ENCODE measurements at regions not wholly inside any gene's neighbourhood (a gene's known extent, or its start where the extent isn't known, plus 50 kb on each side); places are given as distances from the start of the nearest gene placed in this dataset.

DNA sequence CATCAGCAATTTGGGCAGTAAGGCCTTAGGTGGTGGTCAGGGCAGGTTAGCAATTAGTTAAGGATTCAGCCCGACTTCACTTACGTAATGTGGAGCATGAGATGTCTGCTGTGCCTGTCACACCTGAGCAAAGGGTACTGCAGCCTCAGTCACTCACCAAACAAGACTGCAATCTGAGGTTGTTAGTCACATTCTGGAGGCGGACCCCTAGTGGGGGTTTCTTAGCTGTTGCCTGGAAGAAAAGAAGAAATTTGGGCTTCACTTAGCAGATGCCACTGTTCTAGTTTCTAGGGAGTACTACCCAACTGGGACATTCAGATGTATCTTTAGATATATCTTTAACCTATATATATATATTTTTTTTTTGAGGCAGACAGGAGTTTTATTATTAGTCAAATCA lies 529.9 kb downstream of the SLC4A3 start:
- TF ChIP-seq, protein P1, sequence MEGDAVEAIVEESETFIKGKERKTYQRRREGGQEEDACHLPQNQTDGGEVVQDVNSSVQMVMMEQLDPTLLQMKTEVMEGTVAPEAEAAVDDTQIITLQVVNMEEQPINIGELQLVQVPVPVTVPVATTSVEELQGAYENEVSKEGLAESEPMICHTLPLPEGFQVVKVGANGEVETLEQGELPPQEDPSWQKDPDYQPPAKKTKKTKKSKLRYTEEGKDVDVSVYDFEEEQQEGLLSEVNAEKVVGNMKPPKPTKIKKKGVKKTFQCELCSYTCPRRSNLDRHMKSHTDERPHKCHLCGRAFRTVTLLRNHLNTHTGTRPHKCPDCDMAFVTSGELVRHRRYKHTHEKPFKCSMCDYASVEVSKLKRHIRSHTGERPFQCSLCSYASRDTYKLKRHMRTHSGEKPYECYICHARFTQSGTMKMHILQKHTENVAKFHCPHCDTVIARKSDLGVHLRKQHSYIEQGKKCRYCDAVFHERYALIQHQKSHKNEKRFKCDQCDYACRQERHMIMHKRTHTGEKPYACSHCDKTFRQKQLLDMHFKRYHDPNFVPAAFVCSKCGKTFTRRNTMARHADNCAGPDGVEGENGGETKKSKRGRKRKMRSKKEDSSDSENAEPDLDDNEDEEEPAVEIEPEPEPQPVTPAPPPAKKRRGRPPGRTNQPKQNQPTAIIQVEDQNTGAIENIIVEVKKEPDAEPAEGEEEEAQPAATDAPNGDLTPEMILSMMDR (IDR thresholded peaks at IDR 0.05; ENCODE audit: insufficient read depth, low read depth, low read length) = no peak
- H3K4me3 ChIP-seq (ENCODE audit: low read depth, low read length) = no peak overlapping the region
- DNase-seq (ENCODE audit: low read depth) = no peak

DNA sequence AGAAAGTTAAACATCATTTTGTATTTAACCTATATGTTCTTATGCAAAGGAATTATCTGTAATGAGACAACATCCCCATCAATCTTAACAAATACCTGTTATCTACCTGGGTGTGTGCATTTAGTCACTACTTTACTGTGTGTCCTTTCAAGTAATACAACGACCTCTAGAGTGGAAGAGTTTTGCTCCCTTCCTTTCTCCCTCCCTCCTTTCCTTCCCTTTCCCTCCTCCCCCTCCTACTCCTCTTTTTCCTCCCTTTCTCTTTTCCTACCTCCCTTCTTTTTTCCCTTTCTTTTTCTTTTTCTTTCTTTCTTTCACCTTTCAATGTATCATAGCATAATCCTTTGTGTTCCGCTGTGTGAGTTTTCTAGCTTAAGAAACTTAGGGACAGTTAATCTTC lies 532.3 kb downstream of the SLC4A3 start:
- DNase-seq (ENCODE audit: low read depth) = no peak
- TF ChIP-seq, protein P1 (IDR thresholded peaks at IDR 0.05; ENCODE audit: insufficient read depth, low read depth, low read length) = no peak
- H3K4me3 ChIP-seq (ENCODE audit: low read depth, low read length) = no peak overlapping the region

DNA sequence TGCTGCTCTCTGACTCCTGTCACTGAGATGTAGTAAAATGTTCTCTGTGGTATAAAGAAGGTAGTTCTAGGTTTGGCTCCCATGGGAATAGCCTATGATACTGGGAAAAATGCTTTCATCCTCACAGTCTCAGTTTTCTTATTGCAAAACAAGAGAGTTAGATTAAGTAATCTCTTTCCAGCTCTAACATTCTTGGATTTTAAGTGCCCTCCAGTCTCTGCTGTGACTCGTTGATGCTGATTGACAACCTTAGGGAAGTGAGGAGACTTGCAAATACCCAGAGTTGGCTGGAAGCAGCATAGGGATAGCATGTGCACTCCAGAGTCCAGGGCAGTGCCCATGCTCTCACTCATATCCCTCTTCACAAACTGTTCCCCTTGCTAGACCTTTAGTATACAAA lies 534.9 kb downstream of the SLC4A3 start:
- peak; percentile 32 for DNase-seq (ENCODE audit: low read depth)
- TF ChIP-seq, protein P1 (IDR thresholded peaks at IDR 0.05; ENCODE audit: insufficient read depth, low read depth, low read length) = no peak
- H3K4me3 ChIP-seq (ENCODE audit: low read depth, low read length) = no peak overlapping the region

DNA sequence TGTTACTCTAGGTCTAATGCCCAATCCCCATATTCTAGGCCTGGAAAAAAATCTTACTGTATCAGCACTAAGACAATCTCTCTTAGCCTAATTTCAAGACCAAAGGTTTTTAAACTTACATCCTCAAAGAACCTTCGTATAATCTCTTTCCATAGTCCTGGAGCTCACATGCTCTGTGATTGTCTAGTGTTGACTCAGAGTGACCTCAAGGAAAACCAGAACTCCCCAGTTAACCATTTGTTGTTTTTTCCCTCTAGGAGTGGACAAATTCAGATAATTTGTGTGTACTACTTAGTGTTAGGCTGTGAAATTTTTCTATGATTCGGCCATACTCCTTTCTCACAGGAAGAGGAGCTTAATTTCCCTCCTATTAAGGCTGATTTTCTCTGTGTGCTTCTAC lies 536.1 kb downstream of the SLC4A3 start:
- TF ChIP-seq, protein P1 (IDR thresholded peaks at IDR 0.05; ENCODE audit: insufficient read depth, low read depth, low read length) = no peak
- no peak for DNase-seq (ENCODE audit: low read depth)
- H3K4me3 ChIP-seq (ENCODE audit: low read depth, low read length) = no peak overlapping the region

DNA sequence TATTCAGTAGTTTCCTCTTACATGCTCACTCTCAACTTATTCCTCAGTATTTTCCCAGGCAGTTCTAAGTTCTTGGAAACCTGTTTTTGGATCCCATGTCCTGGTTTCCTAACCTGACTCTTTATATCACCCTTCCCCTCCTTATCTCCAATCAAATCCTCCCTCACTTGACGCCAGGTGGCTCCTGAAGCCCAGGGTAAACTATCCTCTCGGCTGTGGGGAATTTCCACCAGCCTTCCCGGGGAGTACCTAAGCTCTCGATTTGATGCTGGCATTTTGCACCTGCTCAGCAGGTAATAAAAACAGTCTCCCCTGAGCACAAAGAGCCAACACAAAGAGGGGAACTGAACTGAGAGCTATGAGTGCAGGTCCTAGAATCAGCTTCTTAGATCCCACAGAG lies 538.0 kb downstream of the SLC4A3 start:
- TF ChIP-seq, protein P1 (IDR thresholded peaks at IDR 0.05; ENCODE audit: insufficient read depth, low read depth, low read length) = no peak
- H3K4me3 ChIP-seq (ENCODE audit: low read depth, low read length) = no peak overlapping the region
- DNase-seq (ENCODE audit: low read depth) = no peak

DNA sequence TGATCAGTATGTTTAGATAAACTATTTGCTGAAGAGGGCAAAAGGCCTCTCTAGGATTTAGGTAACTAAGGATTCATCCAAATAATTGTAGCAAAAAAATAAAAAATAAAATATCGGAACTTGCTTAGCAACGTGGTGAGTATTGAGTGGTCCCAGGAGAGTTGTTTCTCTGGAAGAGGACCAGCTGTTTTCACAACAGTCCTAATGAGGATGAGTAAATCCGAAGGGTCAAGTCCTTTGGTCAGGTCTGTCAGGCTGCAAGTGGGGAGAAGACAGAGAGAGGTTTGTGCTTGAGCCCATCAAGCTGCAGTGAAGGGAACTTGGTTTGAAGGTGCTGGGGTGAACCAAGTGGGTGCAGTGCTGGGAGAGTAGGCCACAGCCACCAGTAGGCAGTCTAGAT lies 539.2 kb downstream of the SLC4A3 start:
- no peak overlapping the region for H3K4me3 ChIP-seq (ENCODE audit: low read depth, low read length)
- peak; percentile 32 for DNase-seq (ENCODE audit: low read depth)

DNA sequence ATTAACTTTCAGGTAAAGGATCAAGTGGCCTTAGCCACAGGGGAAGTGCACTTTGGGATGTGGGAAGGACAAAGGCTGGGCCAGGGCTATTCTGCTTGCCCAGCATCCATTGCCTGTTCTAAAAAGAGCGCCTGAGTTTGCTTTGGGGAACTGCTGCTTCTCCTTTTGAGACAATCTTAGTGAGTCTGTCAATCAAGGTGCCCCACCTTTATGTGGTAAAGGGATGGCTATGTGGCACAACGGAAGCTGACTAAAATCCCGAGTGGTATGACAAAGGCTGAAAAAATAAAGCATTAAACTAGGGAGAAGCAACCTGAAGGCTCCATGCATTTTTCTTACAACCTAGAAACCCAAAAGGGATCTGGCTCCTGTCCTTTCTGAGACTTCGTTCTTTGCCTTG lies 540.5 kb downstream of the SLC4A3 start:
- no peak for DNase-seq (ENCODE audit: low read depth)
- H3K4me3 ChIP-seq (ENCODE audit: low read depth, low read length) = no peak overlapping the region
- TF ChIP-seq, protein P1 (IDR thresholded peaks at IDR 0.05; ENCODE audit: insufficient read depth, low read depth, low read length) = no peak

More for the DNA sequence above, 539.2 kb downstream of the SLC4A3 start:
- TF ChIP-seq, protein P1 (IDR thresholded peaks at IDR 0.05; ENCODE audit: insufficient read depth, low read depth, low read length) = no peak
